ENCODE measurements at regions not wholly inside any gene's neighbourhood (a gene's known extent, or its start where the extent isn't known, plus 50 kb on each side); places are given as distances from the start of the nearest gene placed in this dataset.
A peak's percentile ranks its signal among the peaks of the same experiment; 100 is the strongest.
"Not testable (repeated sequence)": the region's sequence is repeated elsewhere in the genome, so short reads cannot be mapped to it uniquely, and the experiment has no call there.

GRCh38 chr1:172938681-172939080 lies 112.1 kb downstream of the TNFSF18 start:
- Histone ChIP-seq H3K36me3 (ENCODE audit: low read depth, missing control alignments) (no peaks in the 10 kb centered on the region), H3K27me3 (no peaks in the 10 kb centered on the region), H3K4me1 (no peaks in the 10 kb centered on the region), H3K4me3 (no peak overlapping the region), H3K27ac (no peak overlapping the region), H3K9me3 (no peaks in the 10 kb centered on the region)
- intact Hi-C loops (cut with DNase I; ENCODE audit: low total_unique reads), result no loop called here
- no peak for DNase-seq
- TF ChIP-seq CTCF (IDR thresholded peaks at IDR 0.05) (no peak), POLR2A (IDR thresholded peaks at IDR 0.05) (no peak)

GRCh38 chr1:172939475-172939874 lies 111.3 kb downstream of the TNFSF18 start:
- no peak for DNase-seq
- no peaks in the 10 kb centered on the region for H3K9me3 ChIP-seq
- H3K4me3 ChIP-seq, result no peak overlapping the region
- no peak overlapping the region for H3K27ac ChIP-seq
- WGBS, 2 donors, result 93 to 95% methylated on average over 4 of the region's 4 CpGs
- intact Hi-C loops (cut with DNase I; ENCODE audit: low total_unique reads), result no loop called here
- H3K27me3 ChIP-seq, result no peaks in the 10 kb centered on the region
- no peaks in the 10 kb centered on the region for H3K4me1 ChIP-seq
- TF ChIP-seq POLR2A (IDR thresholded peaks at IDR 0.05), result no peak
- no peak for TF ChIP-seq CTCF (IDR thresholded peaks at IDR 0.05)
- H3K36me3 ChIP-seq (ENCODE audit: low read depth, missing control alignments), result no peaks in the 10 kb centered on the region

GRCh38 chr1:172940174-172940855 lies 110.4 kb downstream of the TNFSF18 start:
- DNase-seq, result peak; percentile 40
- Histone ChIP-seq H3K4me1 (no peaks in the 10 kb centered on the region), H3K36me3 (ENCODE audit: low read depth, missing control alignments) (no peaks in the 10 kb centered on the region), H3K27me3 (no peaks in the 10 kb centered on the region), H3K9me3 (no peaks in the 10 kb centered on the region), H3K27ac (no peak overlapping the region), H3K4me3 (no peak overlapping the region)
- TF ChIP-seq POLR2A (IDR thresholded peaks at IDR 0.05) (no peak), CTCF (IDR thresholded peaks at IDR 0.05) (no peak)
- WGBS, 2 donors, result 36 to 44% methylated on average over 5 of the region's 5 CpGs
- intact Hi-C loops (cut with DNase I; ENCODE audit: low total_unique reads), result no loop called here

GRCh38 chr1:172941471-172941870 lies 109.3 kb downstream of the TNFSF18 start:
- no peaks in the 10 kb centered on the region for H3K27me3 ChIP-seq
- no peaks in the 10 kb centered on the region for H3K4me1 ChIP-seq
- no peak for DNase-seq
- H3K9me3 ChIP-seq, result no peaks in the 10 kb centered on the region
- TF ChIP-seq CTCF (IDR thresholded peaks at IDR 0.05) (no peak), POLR2A (IDR thresholded peaks at IDR 0.05) (no peak)
- 88 to 89% methylated on average over 1 of the region's 1 CpG for WGBS, 2 donors
- no peak overlapping the region for H3K27ac ChIP-seq
- H3K36me3 ChIP-seq (ENCODE audit: low read depth, missing control alignments), result no peaks in the 10 kb centered on the region
- H3K4me3 ChIP-seq, result no peak overlapping the region
- intact Hi-C loops (cut with DNase I; ENCODE audit: low total_unique reads), result no loop called here

GRCh38 chr1:172941945-172942344 lies 108.8 kb downstream of the TNFSF18 start:
- Histone ChIP-seq H3K4me1 (no peaks in the 10 kb centered on the region), H3K36me3 (ENCODE audit: low read depth, missing control alignments) (no peaks in the 10 kb centered on the region)

GRCh38 chr1:172943138-172943537 lies 107.6 kb downstream of the TNFSF18 start:
- H3K4me3 ChIP-seq; H3K4me1 ChIP-seq; H3K9me3 ChIP-seq; H3K27me3 ChIP-seq; H3K27ac ChIP-seq; DNase-seq; H3K36me3 ChIP-seq (ENCODE audit: low read depth, missing control alignments); intact Hi-C loops (cut with DNase I; ENCODE audit: low total_unique reads): not testable (repeated sequence)
- WGBS, 2 donors, result 62 to 68% methylated on average over 2 of the region's 2 CpGs

More at GRCh38 chr1:172941945-172942344, 108.8 kb downstream of the TNFSF18 start:
- Histone ChIP-seq H3K9me3 (no peaks in the 10 kb centered on the region), H3K4me3 (no peak overlapping the region), H3K27me3 (no peaks in the 10 kb centered on the region), H3K27ac (no peak overlapping the region)
- intact Hi-C loops (cut with DNase I; ENCODE audit: low total_unique reads), result no loop called here
- 43 to 64% methylated on average over 2 of the region's 2 CpGs for whole genome bisulfite sequencing, 2 donors
- no peak for DNase-seq
- TF ChIP-seq POLR2A (IDR thresholded peaks at IDR 0.05) (no peak), CTCF (IDR thresholded peaks at IDR 0.05) (no peak)
